HCT116 (cell line): ENCODE measurements at regions not wholly inside any gene's neighbourhood (a gene's known extent, or its start where the extent isn't known, plus 50 kb on each side); places are given as distances from the start of the nearest gene placed in this dataset.

Experiments
- ATAC-seq: fragments of 200-7000 bp; cut with Tn5 transposase; 2 replicates; pipeline ENCODE4 v1.9.1; 2020; ENCODE audit warnings: mild to moderate bottlenecking, moderate library complexity
- BruUV-seq: library from RNA; stranded (reverse); fragments of 400-500 nt; replicated peaks from 2 replicates; lab custom pipeline; 2021; lab: Mats Ljungman, UMichigan
- CTCF ChIA-PET: fragments of 300-600 bp; sonication (Branson Sonifier 250); formaldehyde crosslinking; loops from one replicate; lab custom pipeline; 2021; ENCODE audit warnings: antibody characterized with exemption; lab: Charles Lee
- POLR2A ChIA-PET: fragments of 300-600, 350-600 bp; sonication (Branson Sonifier 250); formaldehyde crosslinking; loops from one replicate; lab custom pipeline; 2021; ENCODE audit warnings: antibody characterized with exemption; lab: Charles Lee
- RAD21 ChIA-PET, 2 experiments: fragments of 300-600 bp; sonication (Branson Sonifier 250); formaldehyde crosslinking; loops; one replicate each; lab custom pipeline; 2023; ENCODE audit warnings: low total read pairs in 2 of 2; ENCODE audit not compliant: uncharacterized antibody in 2 of 2, unreplicated experiment in 2 of 2, low non-redundant PET in 1 of 2; lab: Charles Lee
- DNase-seq: peaks from one replicate; pipeline ENCODE4 v3.0.0-alpha.2; 2010; ENCODE audit warnings: low read depth, low spot score
- H2AFZ ChIP-seq: fragments of 200-600 bp; shearing (Covaris generic), sonication (generic); 2 replicates; pipeline ENCODE4 v1.6.1; 2017; ENCODE audit warnings: low read depth, mixed run types, mixed read lengths, antibody characterized with exemption, low read length; ENCODE audit not compliant: poor library complexity, severe bottlenecking
- H3K27ac ChIP-seq: 2 replicates; pipeline ENCODE4 v1.5.1; 2012; ENCODE audit warnings: low read depth, low read length
- H3K27me3 ChIP-seq: fragments of 200-600 bp; sonication (generic); 2 replicates; pipeline ENCODE4 v1.6.1; 2016; ENCODE audit warnings: mixed run types, low read length, mixed read lengths; ENCODE audit not compliant: insufficient read depth
- H3K36me3 ChIP-seq, 2 experiments: fragments of 200-500 bp in 1 of 2; fragments of 200-600 bp in 1 of 2; sonication (Bioruptor generic) in 1 of 2; sonication (generic) in 1 of 2; 2 replicates each; pipeline versions ENCODE4 v1.5.1 to v1.6.1; 2014 to 2016; ENCODE audit warnings: low read length in 2 of 2, inconsistent platforms in 1 of 2, mixed read lengths in 1 of 2, mixed run types in 1 of 2; ENCODE audit not compliant: insufficient read depth in 2 of 2, control insufficient read depth in 1 of 2
- H3K4me1 ChIP-seq, 2 experiments: fragments of 200-600 bp in 1 of 2; sonication (generic) in 1 of 2; 2 replicates each; pipeline versions ENCODE4 v1.5.1 to v1.6.1; 2012 to 2017; ENCODE audit warnings: low read length in 2 of 2, inconsistent platforms in 1 of 2, mild to moderate bottlenecking in 1 of 2, mixed read lengths in 1 of 2, mixed run types in 1 of 2, moderate library complexity in 1 of 2; ENCODE audit not compliant: insufficient read depth in 2 of 2, control insufficient read depth in 1 of 2
- H3K4me2 ChIP-seq: fragments of 200-600 bp; sonication (generic); 2 replicates; pipeline ENCODE4 v1.6.1; 2017; ENCODE audit warnings: mixed run types, low read length, mixed read lengths
- H3K4me3 ChIP-seq, 2 experiments: fragments of 200-600 bp in 1 of 2; sonication (generic) in 1 of 2; replicated peaks in 1 of 2; 2 replicates each; pipeline ENCODE4 v1.5.1; 2011 to 2016; ENCODE audit warnings: low read length in 2 of 2, control low read depth in 1 of 2, low read depth in 1 of 2, mild to moderate bottlenecking in 1 of 2, mixed read lengths in 1 of 2, mixed run types in 1 of 2
- H3K79me2 ChIP-seq: fragments of 200-600 bp; sonication (generic); 2 replicates; pipeline ENCODE4 v1.6.1; 2017; ENCODE audit warnings: mild to moderate bottlenecking, mixed run types, low read length, moderate library complexity, mixed read lengths; ENCODE audit not compliant: insufficient read depth
- H3K9ac ChIP-seq: fragments of 200-600 bp; sonication (generic); 2 replicates; pipeline ENCODE4 v1.6.1; 2016; ENCODE audit warnings: low read length, mixed read lengths
- H3K9me2 ChIP-seq: fragments of 200-600 bp; sonication (generic), shearing (Covaris generic); 2 replicates; pipeline ENCODE4 v1.6.1; 2017; ENCODE audit warnings: mixed run types, mild to moderate bottlenecking, moderate library complexity; ENCODE audit not compliant: insufficient read depth
- H3K9me3 ChIP-seq, 2 experiments: fragments of 200-500 bp in 1 of 2; fragments of 200-600 bp in 1 of 2; sonication (Bioruptor generic) in 1 of 2; sonication (generic) in 1 of 2; 2 replicates each; pipeline ENCODE4 v1.6.1; 2014 to 2017; ENCODE audit warnings: low read length in 2 of 2, mixed read lengths in 2 of 2, inconsistent platforms in 1 of 2, low read depth in 1 of 2, mild to moderate bottlenecking in 1 of 2, mixed run types in 1 of 2, moderate library complexity in 1 of 2; ENCODE audit not compliant: control insufficient read depth in 1 of 2, insufficient read depth in 1 of 2
- H4K20me1 ChIP-seq: fragments of 200-600 bp; sonication (generic), shearing (Covaris generic); 2 replicates; pipeline ENCODE4 v1.6.1; 2017; ENCODE audit warnings: mixed run types, mild to moderate bottlenecking, moderate library complexity; ENCODE audit not compliant: insufficient read depth
- ATF3 ChIP-seq: IDR thresholded peaks from 2 replicates; pipeline ENCODE4 v1.6.1; 2012
- CBX3 ChIP-seq: IDR thresholded peaks from 2 replicates; pipeline ENCODE4 v1.6.1; 2012; ENCODE audit warnings: low read depth
- EZH2 ChIP-seq: fragments of 200-600 bp; sonication (generic); IDR thresholded peaks from 2 replicates; pipeline ENCODE4 v1.6.1; 2017; ENCODE audit warnings: antibody characterized with exemption, mixed run types
- EZH2phosphoT487 ChIP-seq: fragments of 200-600 bp; IDR thresholded peaks from 2 replicates; pipeline ENCODE4 v1.6.1; 2018; ENCODE audit warnings: antibody characterized with exemption, borderline replicate concordance
- FOSL1 ChIP-seq: IDR thresholded peaks from 2 replicates; pipeline ENCODE4 v1.6.1; 2012; ENCODE audit warnings: low read depth
- JUND ChIP-seq: IDR thresholded peaks from 2 replicates; pipeline ENCODE4 v1.6.1; 2012
- POLR2A ChIP-seq: IDR thresholded peaks from 2 replicates; pipeline ENCODE4 v1.7.0; 2011; ENCODE audit warnings: borderline replicate concordance; ENCODE audit not compliant: insufficient read depth, insufficient read length; ENCODE audit errors: extremely low read depth
- POLR2AphosphoS5 ChIP-seq: IDR thresholded peaks from 2 replicates; pipeline ENCODE4 v1.6.1; 2011; ENCODE audit warnings: mild to moderate bottlenecking, low read depth, low read length, moderate library complexity
- RAD21 ChIP-seq: IDR thresholded peaks from 2 replicates; pipeline ENCODE4 v1.6.1; 2012; ENCODE audit warnings: low read depth, mild to moderate bottlenecking
- SIN3A ChIP-seq: IDR thresholded peaks from 2 replicates; pipeline ENCODE4 v1.6.1; 2012; ENCODE audit warnings: low read depth
- SRF ChIP-seq: IDR thresholded peaks from 2 replicates; pipeline ENCODE4 v1.6.1; 2012; ENCODE audit warnings: low read depth
- ZFX ChIP-seq: fragments of 450-650 bp; IDR thresholded peaks from 2 replicates; pipeline ENCODE4 v1.6.1; 2017
- intact Hi-C: fragments of 100-400 bp; cut with micrococcal nuclease; formaldehyde crosslinking; loops from 2 replicates; pipeline ENCODE4 v1.10.0; 2022
- TF ChIP-seq, protein P1 (sequence below): IDR thresholded peaks from 2 replicates; pipeline ENCODE4 v1.6.1; 2012; ENCODE audit warnings: low read depth
- TF ChIP-seq, protein P2 (sequence below), 3 experiments: fragments of 200-600 bp in 1 of 3; sonication (generic) in 1 of 3; IDR thresholded peaks in 2 of 3; conservative IDR thresholded peaks in 1 of 3; 2 replicates each; pipeline ENCODE4 v1.5.1; 2012 to 2017; ENCODE audit warnings: low read depth in 2 of 3, low read length in 2 of 3, antibody characterized with exemption in 1 of 3, borderline replicate concordance in 1 of 3, control low read depth in 1 of 3, mild to moderate bottlenecking in 1 of 3, mixed read lengths in 1 of 3, mixed run types in 1 of 3, moderate library complexity in 1 of 3; ENCODE audit not compliant: insufficient read depth in 1 of 3

DNA sequence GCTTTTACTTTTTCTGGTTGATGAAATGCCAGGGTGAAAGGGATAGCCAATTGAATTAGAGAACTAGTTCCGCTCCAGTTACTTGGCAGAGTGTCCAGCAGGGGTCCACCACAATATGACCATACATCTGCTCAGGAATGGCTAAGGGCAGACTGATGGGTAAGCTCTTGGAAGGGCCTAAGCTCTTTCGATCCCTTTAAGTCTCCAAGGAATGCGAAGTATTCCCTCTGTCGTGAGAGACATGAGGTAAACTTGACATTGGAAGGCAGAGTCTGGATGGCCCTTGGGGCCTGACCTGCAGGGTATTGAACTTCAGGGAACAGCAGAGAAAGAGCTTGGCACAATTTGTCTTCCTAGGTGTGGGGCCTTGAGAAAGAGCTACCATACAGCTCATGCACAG is 805.8 kb downstream of the PLOD2 start:
- no TSS peak for BruUV-seq
- H3K79me2 ChIP-seq, result no peaks in the 10 kb centered on the region
- RAD21 ChIA-PET, result no interaction called here
- TF ChIP-seq, protein P1, sequence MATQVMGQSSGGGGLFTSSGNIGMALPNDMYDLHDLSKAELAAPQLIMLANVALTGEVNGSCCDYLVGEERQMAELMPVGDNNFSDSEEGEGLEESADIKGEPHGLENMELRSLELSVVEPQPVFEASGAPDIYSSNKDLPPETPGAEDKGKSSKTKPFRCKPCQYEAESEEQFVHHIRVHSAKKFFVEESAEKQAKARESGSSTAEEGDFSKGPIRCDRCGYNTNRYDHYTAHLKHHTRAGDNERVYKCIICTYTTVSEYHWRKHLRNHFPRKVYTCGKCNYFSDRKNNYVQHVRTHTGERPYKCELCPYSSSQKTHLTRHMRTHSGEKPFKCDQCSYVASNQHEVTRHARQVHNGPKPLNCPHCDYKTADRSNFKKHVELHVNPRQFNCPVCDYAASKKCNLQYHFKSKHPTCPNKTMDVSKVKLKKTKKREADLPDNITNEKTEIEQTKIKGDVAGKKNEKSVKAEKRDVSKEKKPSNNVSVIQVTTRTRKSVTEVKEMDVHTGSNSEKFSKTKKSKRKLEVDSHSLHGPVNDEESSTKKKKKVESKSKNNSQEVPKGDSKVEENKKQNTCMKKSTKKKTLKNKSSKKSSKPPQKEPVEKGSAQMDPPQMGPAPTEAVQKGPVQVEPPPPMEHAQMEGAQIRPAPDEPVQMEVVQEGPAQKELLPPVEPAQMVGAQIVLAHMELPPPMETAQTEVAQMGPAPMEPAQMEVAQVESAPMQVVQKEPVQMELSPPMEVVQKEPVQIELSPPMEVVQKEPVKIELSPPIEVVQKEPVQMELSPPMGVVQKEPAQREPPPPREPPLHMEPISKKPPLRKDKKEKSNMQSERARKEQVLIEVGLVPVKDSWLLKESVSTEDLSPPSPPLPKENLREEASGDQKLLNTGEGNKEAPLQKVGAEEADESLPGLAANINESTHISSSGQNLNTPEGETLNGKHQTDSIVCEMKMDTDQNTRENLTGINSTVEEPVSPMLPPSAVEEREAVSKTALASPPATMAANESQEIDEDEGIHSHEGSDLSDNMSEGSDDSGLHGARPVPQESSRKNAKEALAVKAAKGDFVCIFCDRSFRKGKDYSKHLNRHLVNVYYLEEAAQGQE, result no peak
- no peak for TF ChIP-seq EZH2
- no peak for TF ChIP-seq FOSL1
- TF ChIP-seq CBX3, result no peak
- TF ChIP-seq, protein P2, sequence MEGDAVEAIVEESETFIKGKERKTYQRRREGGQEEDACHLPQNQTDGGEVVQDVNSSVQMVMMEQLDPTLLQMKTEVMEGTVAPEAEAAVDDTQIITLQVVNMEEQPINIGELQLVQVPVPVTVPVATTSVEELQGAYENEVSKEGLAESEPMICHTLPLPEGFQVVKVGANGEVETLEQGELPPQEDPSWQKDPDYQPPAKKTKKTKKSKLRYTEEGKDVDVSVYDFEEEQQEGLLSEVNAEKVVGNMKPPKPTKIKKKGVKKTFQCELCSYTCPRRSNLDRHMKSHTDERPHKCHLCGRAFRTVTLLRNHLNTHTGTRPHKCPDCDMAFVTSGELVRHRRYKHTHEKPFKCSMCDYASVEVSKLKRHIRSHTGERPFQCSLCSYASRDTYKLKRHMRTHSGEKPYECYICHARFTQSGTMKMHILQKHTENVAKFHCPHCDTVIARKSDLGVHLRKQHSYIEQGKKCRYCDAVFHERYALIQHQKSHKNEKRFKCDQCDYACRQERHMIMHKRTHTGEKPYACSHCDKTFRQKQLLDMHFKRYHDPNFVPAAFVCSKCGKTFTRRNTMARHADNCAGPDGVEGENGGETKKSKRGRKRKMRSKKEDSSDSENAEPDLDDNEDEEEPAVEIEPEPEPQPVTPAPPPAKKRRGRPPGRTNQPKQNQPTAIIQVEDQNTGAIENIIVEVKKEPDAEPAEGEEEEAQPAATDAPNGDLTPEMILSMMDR (IDR thresholded peaks at IDR 0.05 in 2 of 3, conservative IDR thresholded peaks at IDR 0.05 in 1 of 3; ENCODE audit: borderline replicate concordance in 1 of 3, insufficient read depth in 1 of 3, low read depth in 2 of 3, low read length in 2 of 3), result no peak
- no peak for TF ChIP-seq SIN3A
- no peak for TF ChIP-seq JUND
- TF ChIP-seq ATF3, result no peak
- TF ChIP-seq EZH2phosphoT487, result no peak
- no peak for TF ChIP-seq ZFX
- TF ChIP-seq POLR2A, result no peak
- no peak for TF ChIP-seq POLR2AphosphoS5
- no peak for TF ChIP-seq SRF
- no peak for TF ChIP-seq RAD21
- TF ChIP-seq, all 23 proteins: peak for 0
- Histone ChIP-seq H3K4me2 (no peak overlapping the region), H3K4me1 (no peaks in the 10 kb centered on the region), H3K4me3 (no peak overlapping the region), H3K27ac (no peak overlapping the region), H2AFZ (no peak overlapping the region), H3K9ac (no peak overlapping the region), H3K27me3 (no peaks in the 10 kb centered on the region), H4K20me1 (no peaks in the 10 kb centered on the region), H3K36me3 (no peaks in the 10 kb centered on the region), H3K9me2 (no peaks in the 10 kb centered on the region), H3K9me3 (peaks cover 0 to 7% of the 10 kb centered on the region in 2 experiments; a peak in 1 of 4 replicates)
- POLR2A ChIA-PET, result no interaction called here
- CTCF ChIA-PET, result no interaction called here
- ATAC-seq (no peak), DNase-seq (no peak)
- intact Hi-C loops, result no loop called here
